HuH-7.5 (cell line): ENCODE measurements at regions not wholly inside any gene's neighbourhood (a gene's known extent, or its start where the extent isn't known, plus 50 kb on each side); places are given as distances from the start of the nearest gene placed in this dataset.
"Not testable (repeated sequence)": the region's sequence is repeated elsewhere in the genome, so short reads cannot be mapped to it uniquely, and the experiment has no call there.

Experiments used
- DNase-seq: peaks from one replicate; pipeline ENCODE4 v3.0.0; 2011; ENCODE audit warnings: low spot score

DNA sequence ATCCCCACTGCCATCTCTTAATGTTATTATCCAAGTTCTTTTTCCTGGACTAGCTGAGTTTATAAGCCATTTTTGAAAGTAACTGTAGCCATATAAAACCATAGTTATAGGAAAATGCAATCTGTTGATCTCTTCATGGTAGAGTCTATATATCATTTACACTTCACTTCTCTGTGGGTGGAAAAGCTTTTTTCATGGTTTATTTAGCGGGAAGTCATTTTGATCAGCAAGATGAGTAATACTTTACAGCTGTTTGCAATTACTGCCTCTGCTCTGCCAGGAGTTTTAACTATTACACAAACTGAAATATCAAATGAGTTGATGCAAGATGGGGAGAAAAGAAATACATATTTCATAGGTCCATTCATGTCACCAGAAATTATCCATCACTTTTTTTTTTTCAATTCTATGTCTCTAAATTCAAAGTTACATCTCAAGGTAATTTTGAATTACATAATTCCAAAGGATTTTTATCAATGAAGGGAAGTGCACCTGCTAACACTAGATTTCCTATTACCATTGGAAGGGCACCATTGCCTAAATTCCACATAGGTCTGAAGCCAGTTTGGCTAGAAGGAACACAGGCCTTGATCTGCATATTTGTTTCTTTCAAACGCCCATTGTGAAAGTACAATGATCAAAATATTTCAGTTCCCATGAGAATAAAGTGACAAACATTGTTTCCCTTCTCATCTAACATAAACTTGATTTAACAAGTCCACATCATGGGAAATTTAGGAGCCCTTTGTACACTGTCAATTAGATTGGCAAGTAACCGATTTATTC lies 296.7 kb downstream of the ZNF326 start:
- DNase-seq, result no peak

DNA sequence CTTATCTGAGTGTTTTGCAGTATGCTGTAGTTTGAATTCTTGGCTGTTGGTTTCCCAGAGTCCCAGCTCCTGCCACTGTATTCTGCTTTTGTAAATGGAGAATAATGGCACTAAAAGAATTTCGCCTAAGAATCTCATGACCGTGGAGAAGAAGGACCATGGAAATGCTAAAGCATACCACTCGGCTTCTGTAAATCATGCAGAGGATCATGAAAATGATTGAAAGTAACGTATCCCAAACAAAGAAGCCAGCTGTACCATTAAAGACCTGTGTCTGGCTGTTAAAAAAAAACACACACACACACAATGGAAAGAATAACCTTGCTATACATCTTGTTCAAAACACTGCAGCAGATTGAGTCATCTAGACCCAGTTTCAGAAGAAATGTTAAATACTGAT lies 287.9 kb downstream of the ZNF326 start:
- DNase-seq, result no peak

DNA sequence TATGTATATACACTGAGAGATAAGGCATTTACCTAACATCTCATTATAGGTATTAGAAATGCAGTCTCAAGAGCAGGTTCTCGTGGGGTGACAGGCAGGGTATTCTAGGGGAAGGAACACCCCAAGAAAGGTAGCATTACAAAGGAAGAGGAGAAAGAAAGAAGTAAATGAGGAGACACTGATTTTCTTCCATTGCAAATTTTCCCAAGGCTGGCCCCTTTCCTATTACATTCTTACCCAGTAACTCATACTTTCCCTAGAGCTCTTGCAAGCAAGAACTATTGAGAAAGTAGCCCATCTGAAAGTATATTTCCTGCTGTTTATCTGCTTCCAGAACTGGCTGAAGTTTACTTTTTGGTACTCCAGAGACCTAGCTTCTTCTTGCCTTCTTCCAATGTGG lies 287.0 kb downstream of the ZNF326 start:
- not testable (repeated sequence) for DNase-seq

DNA sequence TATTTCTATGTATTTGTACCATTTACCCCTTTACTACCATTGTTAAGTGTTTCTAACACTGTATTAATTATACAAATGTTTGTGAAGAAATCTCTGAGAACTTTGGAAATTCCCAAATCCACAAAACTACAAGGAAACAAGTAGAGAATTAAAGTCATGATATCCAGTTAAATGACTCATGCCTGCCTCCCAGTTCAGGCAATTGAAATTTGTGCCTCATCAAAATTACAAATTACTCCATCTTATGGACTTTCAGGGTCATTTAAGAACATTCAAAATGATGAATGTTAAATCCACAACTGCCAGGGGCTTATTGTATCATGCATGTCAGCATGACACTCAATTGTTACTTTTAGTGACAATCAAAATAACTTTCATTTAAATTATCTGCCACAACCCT lies 282.4 kb downstream of the ZNF326 start:
- DNase-seq, result no peak

DNA sequence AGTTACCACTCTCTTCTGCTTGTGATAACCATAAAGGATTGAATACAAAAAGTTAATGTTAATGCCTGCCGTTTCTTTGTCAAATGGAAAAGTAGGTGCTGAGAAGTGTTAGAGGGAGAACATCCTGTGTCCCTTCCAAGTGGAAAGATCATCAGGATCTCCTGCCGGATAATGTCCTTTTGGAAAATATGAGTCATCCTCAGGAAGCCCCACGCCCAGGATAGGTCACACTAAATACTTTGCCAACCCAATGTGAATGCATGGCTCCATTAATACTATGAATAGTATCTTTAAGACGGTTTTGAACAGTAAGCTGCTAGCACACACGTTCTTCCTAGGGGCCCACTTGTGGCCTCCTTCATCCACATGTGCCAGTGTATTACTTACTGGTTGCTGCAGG lies 279.5 kb downstream of the ZNF326 start:
- DNase-seq, result no peak

DNA sequence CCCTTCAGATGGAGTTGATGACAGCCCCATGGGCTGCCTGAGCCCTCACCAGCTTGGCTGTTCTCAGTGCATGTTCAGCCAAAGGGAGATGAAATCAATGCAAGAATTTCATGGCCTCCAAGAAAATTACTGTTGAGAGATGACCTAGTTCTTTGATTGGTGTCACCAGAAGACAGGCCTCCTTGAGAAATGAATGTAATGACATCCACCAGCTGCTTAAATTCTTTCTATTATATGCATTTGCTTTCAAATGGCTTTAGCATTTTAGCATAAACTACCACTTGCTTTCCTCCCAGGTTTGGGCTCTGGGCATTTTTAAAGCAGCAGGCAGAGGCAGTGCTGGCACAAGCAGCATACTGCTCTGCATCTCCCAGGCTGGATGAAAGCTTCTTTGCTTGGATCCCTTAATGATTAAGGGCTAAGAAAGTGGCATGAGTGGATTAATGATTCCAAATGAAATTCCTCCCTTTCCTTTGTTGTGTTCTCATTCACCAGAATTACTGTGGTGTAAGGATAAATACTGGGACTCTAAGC lies 278.4 kb downstream of the ZNF326 start:
- DNase-seq, result no peak

DNA sequence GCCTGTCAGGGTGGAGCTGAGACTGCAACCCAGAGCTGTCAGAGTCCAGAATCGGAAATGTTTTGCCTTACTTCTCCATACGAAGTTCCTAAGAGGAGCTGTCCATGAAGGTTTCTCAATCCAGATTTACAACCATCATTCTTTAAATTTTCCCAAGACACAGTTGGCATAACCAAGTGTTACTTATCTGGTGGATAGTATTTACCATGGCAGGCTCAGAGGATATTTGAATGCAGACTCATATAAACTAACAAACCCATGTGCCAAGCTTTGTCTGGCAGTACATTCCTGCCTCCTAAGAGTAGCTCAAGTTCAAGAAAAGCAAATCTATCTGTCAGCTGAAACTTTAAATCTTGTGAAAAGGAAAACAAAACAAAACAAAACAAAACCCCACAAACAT lies 267.9 kb downstream of the ZNF326 start:
- DNase-seq, result no peak

DNA sequence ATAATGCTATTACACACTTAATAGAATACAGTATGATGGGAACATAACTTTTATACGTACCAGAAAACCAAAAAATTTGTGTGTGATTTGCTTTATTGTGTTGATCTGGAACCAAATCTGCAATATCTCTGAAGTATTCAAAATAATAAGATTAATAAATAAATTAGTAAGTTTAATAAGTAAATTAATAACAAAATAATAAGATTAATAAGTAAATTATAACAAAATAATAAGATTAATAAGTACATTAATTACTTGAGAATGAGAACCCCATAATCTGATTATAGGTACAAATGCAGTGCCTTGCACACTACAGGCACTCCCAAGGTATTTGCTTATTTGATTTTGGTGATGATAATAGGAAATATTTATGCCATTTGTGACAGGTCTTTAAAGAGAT lies 267.4 kb downstream of the ZNF326 start:
- DNase-seq, result no peak

DNA sequence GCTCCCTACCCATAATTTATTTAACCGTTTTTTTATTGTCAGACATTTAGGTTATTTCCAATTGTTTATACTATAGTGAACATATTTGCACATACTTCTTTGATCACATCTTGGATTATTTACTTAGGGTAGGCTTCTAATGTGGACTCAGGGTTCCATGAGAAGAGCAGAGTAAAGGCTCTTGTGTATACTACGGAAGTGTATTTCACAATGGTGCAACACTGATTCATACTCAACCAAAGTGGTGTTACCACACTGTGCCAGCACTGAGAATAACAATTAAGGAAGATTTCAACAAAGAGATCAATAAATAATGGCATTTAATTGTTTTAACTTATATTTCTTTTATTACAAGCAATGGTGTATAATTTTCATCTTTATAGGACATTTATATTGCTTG lies 251.2 kb downstream of the ZNF326 start:
- DNase-seq, result peak; percentile 22

DNA sequence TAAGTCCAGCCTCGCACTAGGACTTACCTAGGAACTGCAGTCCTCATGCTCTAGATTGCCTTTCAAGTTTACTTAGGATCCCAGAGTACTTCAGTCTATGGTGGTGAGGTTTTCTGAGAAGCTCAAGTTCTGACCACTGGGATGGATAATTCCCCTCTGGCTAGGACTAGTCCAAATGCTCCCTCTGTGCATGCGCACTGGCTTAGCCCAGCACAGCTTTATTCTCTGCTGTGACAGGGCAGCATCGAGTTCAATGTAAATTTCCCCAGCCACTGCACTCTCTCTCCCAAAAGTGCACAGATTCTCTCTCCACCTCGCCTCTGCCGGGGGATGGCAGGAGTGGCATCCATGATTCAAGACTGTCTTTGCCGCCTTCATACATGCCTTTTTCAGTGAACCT lies 241.6 kb downstream of the ZNF326 start:
- DNase-seq, result no peak

DNA sequence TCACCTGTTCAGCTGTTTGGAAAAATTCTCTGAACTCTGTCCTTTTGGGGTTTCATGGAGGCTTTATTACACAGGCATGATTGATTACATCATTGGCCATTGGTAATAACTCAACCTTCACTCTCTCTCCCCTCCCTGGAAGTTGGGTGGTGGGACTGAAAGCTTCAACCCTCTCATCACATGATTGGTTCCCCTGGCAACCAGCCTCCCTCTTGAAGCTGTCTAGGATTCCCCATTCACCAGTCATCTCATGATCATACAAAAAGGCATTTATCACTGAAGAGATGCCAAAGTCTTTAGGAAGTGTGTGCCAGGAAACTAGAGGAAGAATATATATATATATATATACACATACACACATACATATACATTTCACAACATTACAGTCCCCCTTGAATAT lies 228.5 kb downstream of the ZNF326 start:
- DNase-seq, result no peak

DNA sequence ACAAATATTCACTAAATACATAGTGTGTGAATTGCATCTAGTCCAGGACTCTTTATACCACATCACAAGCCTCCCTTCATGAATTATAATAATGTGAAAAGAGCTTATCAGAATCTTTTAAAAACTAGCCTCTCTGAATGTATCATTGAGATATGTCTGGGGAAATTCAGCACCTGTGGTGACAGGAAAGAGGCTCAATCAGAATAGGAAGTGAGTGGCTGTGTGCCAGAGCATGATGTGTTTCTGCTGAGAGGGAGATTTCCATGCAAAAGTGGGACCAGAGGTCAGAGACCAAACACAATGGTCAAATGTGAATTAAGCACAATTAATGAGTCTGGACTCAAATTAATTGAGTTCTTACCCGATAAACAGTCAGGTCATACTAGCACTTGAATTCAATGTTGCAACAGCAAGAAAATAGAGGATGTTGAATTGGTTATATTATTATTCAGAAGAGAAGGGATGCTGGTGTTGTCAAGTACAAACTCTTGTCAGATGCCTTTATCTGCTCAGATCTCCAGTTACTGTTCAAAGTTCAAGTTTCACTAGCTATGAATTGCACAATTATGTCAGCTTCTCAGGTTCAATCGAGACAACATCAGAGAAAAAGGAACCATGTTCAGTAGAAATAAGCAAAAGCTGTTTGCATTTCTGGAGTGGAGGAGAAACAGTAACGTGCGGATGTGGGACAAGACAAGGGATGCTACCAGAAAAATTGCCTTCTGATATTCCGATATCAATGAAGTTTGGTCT lies 226.2 kb downstream of the ZNF326 start:
- no peak for DNase-seq

DNA sequence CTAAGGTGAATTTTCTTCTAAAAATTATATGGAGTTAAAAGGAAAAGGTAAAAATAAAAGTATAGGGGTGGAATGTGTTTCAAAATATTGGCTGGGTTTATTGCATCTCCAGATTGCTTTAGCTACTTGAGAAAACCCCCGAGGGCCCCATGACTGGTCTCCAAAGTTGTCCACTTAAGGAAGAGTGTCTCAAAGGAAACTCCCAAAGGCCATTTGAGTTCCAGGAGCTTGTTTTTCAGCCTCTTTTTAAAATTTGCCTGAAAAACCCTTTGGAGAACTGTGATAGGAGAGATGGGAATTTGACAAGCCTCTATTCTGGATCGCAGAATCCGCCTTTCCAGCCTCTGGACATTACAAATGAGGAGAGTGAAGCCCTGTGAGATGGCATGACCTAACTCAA lies 225.6 kb downstream of the ZNF326 start:
- no peak for DNase-seq

DNA sequence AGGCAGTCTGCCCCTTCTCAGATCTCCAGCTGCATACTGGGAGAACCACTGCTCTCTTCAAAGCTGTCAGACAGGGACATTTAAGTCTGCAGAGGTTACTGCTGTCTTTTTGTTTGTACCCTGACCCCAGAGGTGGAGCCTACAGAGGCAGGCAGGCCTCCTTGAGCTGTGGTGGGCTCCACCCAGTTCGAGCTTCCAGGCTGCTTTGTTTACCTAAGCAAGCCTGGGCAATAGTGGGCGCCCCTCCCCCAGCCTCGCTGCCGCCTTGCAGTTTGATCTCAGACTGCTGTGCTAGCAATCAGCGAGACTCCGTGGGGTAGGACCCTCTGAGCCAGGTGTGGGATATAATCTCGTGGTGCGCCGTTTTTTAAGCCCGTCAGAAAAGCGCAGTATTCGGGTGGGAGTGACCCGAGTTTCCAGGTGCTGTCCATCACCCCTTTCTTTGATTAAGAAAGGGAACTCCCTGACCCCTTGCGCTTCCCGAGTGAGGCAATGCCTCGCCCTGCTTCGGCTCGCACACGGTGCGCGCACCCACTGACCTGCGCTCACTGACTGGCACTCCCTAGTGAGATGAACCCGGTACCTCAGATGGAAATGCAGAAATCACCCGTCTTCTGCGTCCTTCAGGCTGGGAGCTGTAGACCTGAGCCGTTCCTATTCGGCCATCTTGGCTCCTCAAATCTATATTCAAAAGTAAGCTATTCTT lies 224.4 kb downstream of the ZNF326 start:
- not testable (repeated sequence) for DNase-seq

DNA sequence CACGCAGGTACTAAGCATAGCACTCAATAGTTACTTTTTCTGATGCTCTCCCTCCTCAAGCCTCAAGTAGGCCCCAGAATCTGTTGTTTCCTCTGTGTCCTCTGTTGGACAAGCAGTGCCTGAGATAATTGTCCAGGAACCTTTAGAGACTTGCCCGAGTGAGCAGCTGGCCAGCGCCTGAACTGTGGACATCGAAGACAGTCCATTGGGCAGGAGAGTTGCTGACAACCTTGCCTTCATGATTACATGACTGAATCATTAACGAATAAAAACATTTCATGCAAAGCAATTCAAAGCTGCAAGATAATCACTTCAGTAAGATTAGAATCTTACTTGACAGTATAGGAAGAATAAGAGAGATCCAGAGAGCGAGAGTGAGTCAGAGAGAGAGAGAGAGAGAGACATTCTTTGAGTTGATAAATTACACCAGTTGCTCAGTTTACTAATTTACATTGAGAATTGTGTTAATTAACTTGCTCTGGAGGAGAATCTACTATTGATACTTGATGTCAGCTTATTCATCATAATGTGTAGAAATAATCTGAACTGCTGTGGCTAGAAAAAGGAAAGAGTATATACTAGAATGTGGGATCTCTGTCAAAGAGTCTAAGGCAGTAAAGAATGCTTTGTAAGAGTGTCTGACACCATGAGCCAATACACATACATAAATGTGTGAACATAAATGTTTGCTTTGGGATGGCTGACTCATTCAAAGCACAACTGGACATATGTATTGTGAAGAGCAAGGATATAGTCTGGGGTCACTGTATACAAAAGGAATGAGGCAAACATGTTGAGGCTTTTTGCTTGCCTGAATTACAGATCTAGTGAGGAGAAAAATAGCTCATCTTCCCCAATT lies 216.0 kb downstream of the ZNF326 start:
- DNase-seq, result no peak

DNA sequence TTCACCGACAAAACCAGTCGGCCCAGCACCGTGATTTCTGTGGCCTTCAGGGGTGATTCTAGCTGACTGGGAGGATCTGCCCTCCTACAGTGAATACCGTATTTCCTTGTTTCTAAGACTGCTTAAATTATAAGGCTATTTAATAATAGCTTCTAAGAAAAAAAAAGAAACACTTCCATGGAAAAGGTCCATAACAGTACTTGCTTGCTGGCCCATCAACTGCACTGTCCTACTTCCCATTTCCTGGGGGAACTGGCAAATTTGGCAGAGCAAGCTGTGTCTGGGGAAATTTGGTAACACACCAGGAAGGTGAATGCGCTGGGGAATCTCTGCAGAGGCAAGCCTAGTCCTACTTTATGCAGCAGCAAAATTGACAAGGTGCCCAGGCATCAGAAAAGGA lies 214.0 kb downstream of the ZNF326 start:
- no peak for DNase-seq

DNA sequence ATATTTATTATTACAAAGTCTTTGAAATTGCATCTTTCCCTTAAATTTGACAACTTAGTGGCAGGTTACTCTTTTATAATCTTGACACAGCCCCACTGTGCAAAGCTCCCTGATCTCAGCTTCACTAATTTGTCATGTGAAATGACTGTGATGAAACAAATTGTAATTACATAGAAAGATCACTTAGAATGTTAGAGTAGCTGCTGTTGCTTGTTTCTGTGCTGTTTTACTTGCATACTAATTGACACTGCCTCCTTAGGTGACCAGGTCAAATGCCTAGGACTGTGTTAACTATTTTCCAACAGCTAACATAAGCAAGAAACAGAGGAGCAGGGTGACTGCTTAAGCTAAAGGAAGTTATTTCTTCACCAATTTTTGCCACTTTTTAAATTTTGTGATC lies 211.3 kb downstream of the ZNF326 start:
- no peak for DNase-seq

DNA sequence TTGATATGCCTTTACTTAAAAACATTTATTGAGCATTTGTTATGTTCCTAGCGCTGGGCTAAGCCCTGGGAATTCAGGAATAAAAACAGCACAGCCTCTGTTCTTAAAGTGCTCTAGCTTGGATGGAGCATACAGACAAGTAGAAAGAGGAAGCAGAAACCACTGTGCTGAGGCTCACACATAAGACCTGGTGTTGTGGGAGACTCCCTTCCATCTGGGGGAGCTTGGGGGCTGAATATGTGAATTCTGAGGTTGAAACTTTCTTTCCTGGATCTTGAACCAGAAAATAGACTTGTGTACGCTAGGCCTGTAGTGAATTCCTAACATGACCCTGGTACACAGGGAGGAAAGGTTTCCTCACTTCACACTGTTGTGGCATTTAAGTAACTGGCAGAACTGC lies 209.9 kb downstream of the ZNF326 start:
- no peak for DNase-seq

DNA sequence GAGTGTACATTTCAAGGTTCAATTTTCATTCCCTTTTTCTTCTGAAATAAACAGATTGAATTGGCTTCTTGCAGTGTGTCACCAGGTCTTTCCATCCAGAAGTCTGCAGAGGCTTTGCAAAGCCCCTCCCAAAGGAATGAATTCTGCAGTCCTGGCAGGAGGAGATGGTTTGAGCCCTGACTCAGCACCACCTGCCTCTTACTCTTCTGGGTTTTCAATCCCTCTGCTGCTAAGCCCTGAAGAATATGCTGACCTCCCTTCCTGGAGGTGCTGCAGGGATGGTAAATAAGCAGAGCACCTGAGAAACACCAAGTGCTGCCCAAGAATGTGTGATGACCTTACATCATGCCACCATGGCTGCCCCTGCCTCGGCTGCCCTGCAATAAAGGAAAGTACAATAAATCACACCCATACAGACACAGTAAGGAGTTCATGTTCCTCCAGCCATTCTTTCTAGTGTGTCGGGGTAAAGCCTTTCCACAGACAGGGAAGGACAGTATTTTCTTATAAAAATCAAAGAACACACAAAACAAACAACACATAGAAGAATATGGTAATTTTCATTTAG lies 209.2 kb downstream of the ZNF326 start:
- no peak for DNase-seq

DNA sequence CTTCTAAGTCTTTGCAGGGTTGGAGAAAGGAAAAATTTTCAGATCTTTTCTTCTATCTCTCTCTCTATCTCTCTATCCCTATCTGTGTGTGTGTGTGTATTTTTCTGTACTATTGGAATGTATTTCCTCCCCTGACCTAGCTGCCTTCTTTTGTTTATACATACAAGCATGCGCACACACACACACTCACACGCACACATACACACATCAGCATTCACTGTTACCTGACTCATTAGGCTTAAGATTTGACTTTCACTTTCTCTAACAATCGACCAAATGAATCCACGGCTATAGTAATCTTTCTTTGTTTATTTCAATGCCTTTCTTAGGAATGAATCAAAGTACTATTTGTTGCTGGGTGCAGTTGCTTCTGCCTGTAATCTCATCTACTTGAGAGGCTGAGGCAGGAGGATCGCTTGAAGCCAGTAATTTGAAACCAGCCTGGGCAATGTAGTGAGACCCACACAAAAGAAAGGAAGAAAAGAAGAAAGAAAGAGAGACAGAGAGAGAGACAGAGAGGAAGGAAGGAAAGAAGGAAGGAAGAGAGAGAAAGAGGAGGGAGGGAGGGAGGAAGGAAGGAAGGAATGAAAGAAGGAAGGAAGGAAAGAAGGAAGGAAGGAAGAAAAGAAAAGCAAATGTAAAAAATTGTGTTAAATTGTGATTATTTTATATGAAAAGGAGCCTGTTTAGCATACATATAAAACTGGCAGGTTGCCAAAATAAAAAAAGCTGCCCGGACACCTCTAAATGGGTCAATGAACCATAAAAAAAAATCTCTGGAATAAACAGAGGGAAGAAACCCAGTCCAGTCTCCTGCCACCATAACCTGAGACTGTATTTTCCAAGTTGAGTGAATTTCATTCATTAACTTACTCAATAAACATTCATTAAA lies 206.8 kb downstream of the ZNF326 start:
- no peak for DNase-seq
